ENCODE measurements at regions not wholly inside any gene's neighbourhood (a gene's known extent, or its start where the extent isn't known, plus 50 kb on each side); places are given as distances from the start of the nearest gene placed in this dataset.

GRCh38 chr5:88544136-88544645 is 275.5 kb upstream of the TMEM161B start:
- DNase-seq (ENCODE audit: low read depth) = no peak

GRCh38 chr5:88542786-88543185 is 274.1 kb upstream of the TMEM161B start:
- DNase-seq (ENCODE audit: low read depth) = no peak

- no peak for DNase-seq (ENCODE audit: low read depth)
These were observed 271.9 kb upstream of the TMEM161B start for GRCh38 chr5:88540471-88541115.

GRCh38 chr5:88539693-88540365 is 271.2 kb upstream of the TMEM161B start:
- DNase-seq (ENCODE audit: low read depth) = no peak

- no peak for DNase-seq (ENCODE audit: low read depth)
These were observed 270.4 kb upstream of the TMEM161B start for GRCh38 chr5:88539026-88539425.

- peak; percentile 22 for DNase-seq (ENCODE audit: low read depth)
These were observed 267.5 kb upstream of the TMEM161B start for GRCh38 chr5:88536146-88536545.

GRCh38 chr5:88524941-88525340 is 256.3 kb upstream of the TMEM161B start:
- no peak for DNase-seq (ENCODE audit: low read depth)

- DNase-seq (ENCODE audit: low read depth) = no peak
These were observed 250.4 kb upstream of the TMEM161B start for GRCh38 chr5:88519066-88519465.

GRCh38 chr5:88518131-88519016 is 249.7 kb upstream of the TMEM161B start:
- DNase-seq (ENCODE audit: low read depth) = no peak

GRCh38 chr5:88515881-88516819 is 247.5 kb upstream of the TMEM161B start:
- DNase-seq (ENCODE audit: low read depth) = no peak

GRCh38 chr5:88515068-88515467 is 246.4 kb upstream of the TMEM161B start:
- DNase-seq (ENCODE audit: low read depth) = no peak

- no peak for DNase-seq (ENCODE audit: low read depth)
These were observed 240.8 kb upstream of the TMEM161B start for GRCh38 chr5:88509403-88509802.

GRCh38 chr5:88507261-88507660 is 238.6 kb upstream of the TMEM161B start:
- DNase-seq (ENCODE audit: low read depth) = no peak

- no peak for DNase-seq (ENCODE audit: low read depth)
These were observed 234.8 kb upstream of the TMEM161B start for GRCh38 chr5:88503406-88503805.

GRCh38 chr5:88503041-88503345 is 234.3 kb upstream of the TMEM161B start:
- DNase-seq (ENCODE audit: low read depth) = no peak

GRCh38 chr5:88502179-88503040 is 233.8 kb upstream of the TMEM161B start:
- DNase-seq (ENCODE audit: low read depth) = no peak

- no peak for DNase-seq (ENCODE audit: low read depth)
These were observed 227.2 kb upstream of the TMEM161B start for GRCh38 chr5:88495810-88496209.

GRCh38 chr5:88490874-88491273 is 222.2 kb upstream of the TMEM161B start:
- no peak for DNase-seq (ENCODE audit: low read depth)

GRCh38 chr5:88489364-88489763 is 220.7 kb upstream of the TMEM161B start:
- no peak for DNase-seq (ENCODE audit: low read depth)

- DNase-seq (ENCODE audit: low read depth) = no peak
These were observed 219.9 kb upstream of the TMEM161B start for GRCh38 chr5:88488561-88488960.

- no peak for DNase-seq (ENCODE audit: low read depth)
These were observed 219.5 kb upstream of the TMEM161B start for GRCh38 chr5:88488130-88488529.

Measured in HS-5 (cell line).